Frontal cortex (tissue), 3 donors: ENCODE measurements at regions not wholly inside any gene's neighbourhood (a gene's known extent, or its start where the extent isn't known, plus 50 kb on each side); places are given as distances from the start of the nearest gene placed in this dataset.

Experiments used
- DNase-seq, 2 donors: peaks; one replicate each; pipeline ENCODE4 v3.0.0; 2012; ENCODE audit warnings: low spot score in 2 of 2
- FAIRE-seq: peaks from 2 replicates; lab custom pipeline; 2012; peaks lifted over from hg19 to GRCh38; lab: Jason Lieb, UNC
- donor health status: control.
- donor health status: control.
- donor health status: control.

- DNase-seq, result no peak
- no peak for FAIRE-seq
Measured at GRCh38 chr22:48560836-48561235, 1266.8 kb downstream of the BRD1 start.

GRCh38 chr22:48560389-48560751 is 1267.3 kb downstream of the BRD1 start:
- DNase-seq (no peak), FAIRE-seq (no peak)

GRCh38 chr22:48559647-48560388 is 1267.9 kb downstream of the BRD1 start:
- no peak for FAIRE-seq

GRCh38 chr22:48558606-48559402 is 1268.9 kb downstream of the BRD1 start:
- FAIRE-seq (no peak), DNase-seq (no peak)

More at GRCh38 chr22:48559647-48560388, 1267.9 kb downstream of the BRD1 start:
- no peak for DNase-seq

GRCh38 chr22:48558016-48558415 is 1269.7 kb downstream of the BRD1 start:
- DNase-seq (no peak), FAIRE-seq (no peak)

GRCh38 chr22:48557473-48557872 is 1270.2 kb downstream of the BRD1 start:
- no peak for DNase-seq
- FAIRE-seq, result no peak

GRCh38 chr22:48556751-48557150 is 1270.9 kb downstream of the BRD1 start:
- DNase-seq (no peak), FAIRE-seq (no peak)

GRCh38 chr22:48556222-48556621 is 1271.5 kb downstream of the BRD1 start:
- DNase-seq (no peak), FAIRE-seq (no peak)

- DNase-seq, result no peak
- no peak for FAIRE-seq
Measured at GRCh38 chr22:48555606-48556005, 1272.1 kb downstream of the BRD1 start.

GRCh38 chr22:48554893-48555572 is 1272.6 kb downstream of the BRD1 start:
- FAIRE-seq, result no peak
- DNase-seq, result no peak

- DNase-seq, result no peak
- no peak for FAIRE-seq
Measured at GRCh38 chr22:48553694-48554308, 1273.9 kb downstream of the BRD1 start.

- FAIRE-seq, result no peak
- DNase-seq, result no peak
Measured at GRCh38 chr22:48553119-48553518, 1274.6 kb downstream of the BRD1 start.

GRCh38 chr22:48551716-48552268 is 1275.9 kb downstream of the BRD1 start:
- DNase-seq (no peak), FAIRE-seq (no peak)

- FAIRE-seq, result no peak
- no peak for DNase-seq
Measured at GRCh38 chr22:48551061-48551460, 1276.6 kb downstream of the BRD1 start.

GRCh38 chr22:48548391-48548790 is 1279.3 kb downstream of the BRD1 start:
- no peak for FAIRE-seq
- no peak for DNase-seq

GRCh38 chr22:48547971-48548370 is 1279.7 kb downstream of the BRD1 start:
- FAIRE-seq (no peak), DNase-seq (no peak)

GRCh38 chr22:48546653-48547424 is 1280.8 kb downstream of the BRD1 start:
- no peak for DNase-seq
- FAIRE-seq, result no peak

GRCh38 chr22:48545987-48546386 is 1281.7 kb downstream of the BRD1 start:
- FAIRE-seq, result no peak
- DNase-seq, result no peak

GRCh38 chr22:48541401-48542098 is 1286.1 kb downstream of the BRD1 start:
- DNase-seq (no peak), FAIRE-seq (no peak)
